Esophagus squamous epithelium (tissue), 4 donors: ENCODE measurements at regions not wholly inside any gene's neighbourhood (a gene's known extent, or its start where the extent isn't known, plus 50 kb on each side); places are given as distances from the start of the nearest gene placed in this dataset.

Source experiments
- POLR2A ChIP-seq, 4 donors: fragments of 450-650 bp; IDR thresholded peaks; one replicate each; pipeline ENCODE4 v1.6.1; 2017; ENCODE audit warnings: antibody characterized with exemption in 4 of 4, mild to moderate bottlenecking in 4 of 4, moderate library complexity in 3 of 4
- TF ChIP-seq, protein P1 (sequence below), 6 experiments: fragments of 450-650 bp in 4 of 6; fragments of 200-600 bp in 2 of 6; sonication (generic) in 2 of 6; IDR thresholded peaks; one replicate each; pipeline ENCODE4 v1.5.1; 2016 to 2019; ENCODE audit warnings: antibody characterized with exemption in 6 of 6, mild to moderate bottlenecking in 4 of 6, moderate library complexity in 4 of 6

DNA sequence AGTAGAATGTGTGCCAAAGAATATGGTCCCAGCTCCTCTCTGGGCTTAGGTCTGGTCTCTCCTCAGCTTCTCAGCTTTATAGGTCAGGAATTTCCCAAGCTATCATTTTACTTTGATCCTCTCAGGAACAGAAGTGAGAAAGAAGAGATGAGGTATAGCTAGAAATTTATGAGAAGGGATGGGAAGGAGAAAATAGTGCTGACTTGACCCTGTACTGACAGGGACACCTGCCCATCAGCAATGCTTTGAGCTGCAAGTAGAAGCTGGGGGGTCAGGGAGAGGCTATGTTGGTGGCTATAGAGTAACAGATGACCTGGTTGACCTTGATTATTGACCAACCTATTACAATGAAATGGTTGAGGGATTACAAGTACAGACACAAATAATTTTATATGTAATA is 75.0 kb downstream of the XCL2 start:
- TF ChIP-seq, protein P1, sequence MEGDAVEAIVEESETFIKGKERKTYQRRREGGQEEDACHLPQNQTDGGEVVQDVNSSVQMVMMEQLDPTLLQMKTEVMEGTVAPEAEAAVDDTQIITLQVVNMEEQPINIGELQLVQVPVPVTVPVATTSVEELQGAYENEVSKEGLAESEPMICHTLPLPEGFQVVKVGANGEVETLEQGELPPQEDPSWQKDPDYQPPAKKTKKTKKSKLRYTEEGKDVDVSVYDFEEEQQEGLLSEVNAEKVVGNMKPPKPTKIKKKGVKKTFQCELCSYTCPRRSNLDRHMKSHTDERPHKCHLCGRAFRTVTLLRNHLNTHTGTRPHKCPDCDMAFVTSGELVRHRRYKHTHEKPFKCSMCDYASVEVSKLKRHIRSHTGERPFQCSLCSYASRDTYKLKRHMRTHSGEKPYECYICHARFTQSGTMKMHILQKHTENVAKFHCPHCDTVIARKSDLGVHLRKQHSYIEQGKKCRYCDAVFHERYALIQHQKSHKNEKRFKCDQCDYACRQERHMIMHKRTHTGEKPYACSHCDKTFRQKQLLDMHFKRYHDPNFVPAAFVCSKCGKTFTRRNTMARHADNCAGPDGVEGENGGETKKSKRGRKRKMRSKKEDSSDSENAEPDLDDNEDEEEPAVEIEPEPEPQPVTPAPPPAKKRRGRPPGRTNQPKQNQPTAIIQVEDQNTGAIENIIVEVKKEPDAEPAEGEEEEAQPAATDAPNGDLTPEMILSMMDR (IDR thresholded peaks at IDR 0.05), result no peak
- TF ChIP-seq POLR2A (IDR thresholded peaks at IDR 0.05), result no peak
